ENCODE measurements at regions not wholly inside any gene's neighbourhood (a gene's known extent, or its start where the extent isn't known, plus 50 kb on each side); places are given as distances from the start of the nearest gene placed in this dataset.

DNA sequence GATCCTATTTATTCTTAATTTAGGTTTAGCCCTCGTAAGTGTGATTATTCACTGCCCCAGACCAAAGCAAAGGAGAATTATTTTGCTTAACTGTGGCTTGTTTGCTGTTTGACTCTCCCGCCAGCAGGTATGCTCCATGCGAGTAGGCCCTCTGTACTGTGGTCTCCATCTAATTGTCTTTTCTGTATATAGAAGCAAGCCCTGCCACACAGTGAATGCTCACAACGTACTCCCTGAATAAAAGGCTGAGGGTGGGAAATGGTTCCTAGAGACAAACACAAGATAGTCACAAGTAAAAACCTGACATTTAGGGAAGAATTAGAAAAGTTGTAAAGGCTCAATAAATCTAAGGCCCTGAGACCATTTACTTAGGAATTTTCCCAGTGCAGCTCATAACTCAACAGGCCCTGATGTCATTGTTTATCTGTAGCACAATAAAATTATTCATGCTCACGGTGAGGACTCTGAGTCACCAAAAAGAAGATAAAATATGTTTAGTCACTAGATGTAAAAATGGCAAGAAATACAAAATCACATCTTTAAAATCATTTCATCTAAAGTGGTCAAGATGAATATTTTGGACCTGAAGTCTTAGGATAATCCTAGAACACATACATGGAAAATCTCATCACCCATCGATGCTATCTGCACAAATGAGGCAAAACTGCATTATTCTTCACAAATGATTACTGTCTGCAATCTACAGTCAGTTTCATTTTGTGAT is 473.2 kb downstream of the ENC1 start:
- POLR2A ChIA-PET: no interaction called here
- DNase-seq (ENCODE audit: extremely low spot score): no peak
- TF ChIP-seq, protein P1, sequence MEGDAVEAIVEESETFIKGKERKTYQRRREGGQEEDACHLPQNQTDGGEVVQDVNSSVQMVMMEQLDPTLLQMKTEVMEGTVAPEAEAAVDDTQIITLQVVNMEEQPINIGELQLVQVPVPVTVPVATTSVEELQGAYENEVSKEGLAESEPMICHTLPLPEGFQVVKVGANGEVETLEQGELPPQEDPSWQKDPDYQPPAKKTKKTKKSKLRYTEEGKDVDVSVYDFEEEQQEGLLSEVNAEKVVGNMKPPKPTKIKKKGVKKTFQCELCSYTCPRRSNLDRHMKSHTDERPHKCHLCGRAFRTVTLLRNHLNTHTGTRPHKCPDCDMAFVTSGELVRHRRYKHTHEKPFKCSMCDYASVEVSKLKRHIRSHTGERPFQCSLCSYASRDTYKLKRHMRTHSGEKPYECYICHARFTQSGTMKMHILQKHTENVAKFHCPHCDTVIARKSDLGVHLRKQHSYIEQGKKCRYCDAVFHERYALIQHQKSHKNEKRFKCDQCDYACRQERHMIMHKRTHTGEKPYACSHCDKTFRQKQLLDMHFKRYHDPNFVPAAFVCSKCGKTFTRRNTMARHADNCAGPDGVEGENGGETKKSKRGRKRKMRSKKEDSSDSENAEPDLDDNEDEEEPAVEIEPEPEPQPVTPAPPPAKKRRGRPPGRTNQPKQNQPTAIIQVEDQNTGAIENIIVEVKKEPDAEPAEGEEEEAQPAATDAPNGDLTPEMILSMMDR (IDR thresholded peaks at IDR 0.05; ENCODE audit: control extremely low read depth, extremely low read depth, low read depth, missing control alignments): no peak
- CTCF ChIA-PET: interaction anchor here (1.5 kb wide), 1 partner anchor 37 kb away, joined by 4 read pairs; no protein-coding TSS in a partner anchor

DNA sequence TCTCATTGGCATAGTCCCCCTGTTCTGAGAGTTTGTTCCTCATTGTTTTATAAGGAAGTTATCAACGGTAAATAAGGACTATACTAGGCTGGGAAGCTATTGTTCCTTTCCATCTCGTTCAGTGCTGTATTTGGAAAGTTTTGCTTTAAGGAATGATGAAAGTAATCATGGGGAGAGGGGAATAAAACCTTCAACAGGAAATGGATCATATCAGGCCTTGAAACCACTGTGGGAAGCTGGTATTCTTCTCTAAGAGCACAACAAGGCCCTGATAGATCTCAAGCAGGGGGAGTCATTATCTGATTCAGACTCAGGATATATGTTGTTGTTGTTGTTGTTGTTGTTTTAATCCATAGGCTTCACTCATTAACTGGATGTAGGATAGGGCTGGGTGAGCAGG is 474.5 kb downstream of the ENC1 start:
- ChIA-PET CTCF (interaction anchor here (1.0 to 1.5 kb wide), 2 partner anchors 8 to 38 kb away, joined by 3 to 4 read pairs; no protein-coding TSS in a partner anchor), POLR2A (no interaction called here)
- TF ChIP-seq, protein P1 (IDR thresholded peaks at IDR 0.05; ENCODE audit: control extremely low read depth, extremely low read depth, low read depth, missing control alignments): no peak
- DNase-seq (ENCODE audit: extremely low spot score): no peak

DNA sequence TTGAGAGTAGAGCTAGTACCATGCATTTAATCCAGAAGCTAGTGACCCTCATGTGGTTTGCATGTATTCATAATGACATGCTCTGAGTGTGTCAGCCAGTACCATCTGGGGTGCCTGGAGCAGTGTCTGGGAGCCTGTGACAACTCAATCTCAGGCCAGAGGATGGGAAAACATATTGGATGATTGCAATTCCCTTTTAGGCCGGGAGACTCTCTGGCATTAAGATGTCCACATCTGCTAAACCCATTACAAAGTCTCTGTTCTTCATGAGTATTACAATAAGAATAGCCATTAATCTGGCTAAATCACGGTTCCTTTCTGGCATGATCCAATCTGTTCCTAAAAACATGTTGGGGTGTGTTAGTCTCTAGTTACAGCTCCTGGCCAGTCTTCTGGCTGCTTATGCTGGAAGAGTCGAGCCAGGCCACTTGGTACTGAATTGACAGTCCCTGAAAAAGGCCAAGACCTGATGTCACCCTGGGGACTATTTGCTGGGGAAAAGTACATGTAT is 475.7 kb downstream of the ENC1 start:
- TF ChIP-seq, protein P1 (IDR thresholded peaks at IDR 0.05; ENCODE audit: control extremely low read depth, extremely low read depth, low read depth, missing control alignments): no peak
- ChIA-PET POLR2A (no interaction called here), CTCF (no interaction called here)
- no peak for DNase-seq (ENCODE audit: extremely low spot score)

DNA sequence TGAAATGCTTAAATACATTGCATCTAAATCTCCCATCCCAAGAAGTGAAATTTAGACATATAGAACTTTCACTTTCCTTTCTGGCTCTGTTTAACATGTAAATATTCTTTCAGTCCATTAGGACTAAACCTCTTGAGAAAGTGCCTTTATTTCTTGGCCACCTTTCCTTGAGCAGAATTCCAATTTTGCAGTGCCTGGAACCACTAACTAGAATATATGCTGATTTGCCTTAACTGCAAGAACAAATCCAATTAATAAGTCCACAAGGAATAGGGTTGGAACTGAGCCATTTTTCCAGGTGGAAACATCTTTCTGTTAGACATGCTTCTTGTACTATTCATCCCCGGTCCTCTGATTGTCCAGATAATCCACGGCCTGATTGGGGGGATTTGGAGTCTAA is 478.0 kb downstream of the ENC1 start:
- TF ChIP-seq, protein P1 (IDR thresholded peaks at IDR 0.05; ENCODE audit: control extremely low read depth, extremely low read depth, low read depth, missing control alignments): no peak
- POLR2A ChIA-PET: no interaction called here
- CTCF ChIA-PET: interaction anchor here (1.8 kb wide), 1 partner anchor 12 kb away, joined by 7 read pairs; no protein-coding TSS in a partner anchor

DNA sequence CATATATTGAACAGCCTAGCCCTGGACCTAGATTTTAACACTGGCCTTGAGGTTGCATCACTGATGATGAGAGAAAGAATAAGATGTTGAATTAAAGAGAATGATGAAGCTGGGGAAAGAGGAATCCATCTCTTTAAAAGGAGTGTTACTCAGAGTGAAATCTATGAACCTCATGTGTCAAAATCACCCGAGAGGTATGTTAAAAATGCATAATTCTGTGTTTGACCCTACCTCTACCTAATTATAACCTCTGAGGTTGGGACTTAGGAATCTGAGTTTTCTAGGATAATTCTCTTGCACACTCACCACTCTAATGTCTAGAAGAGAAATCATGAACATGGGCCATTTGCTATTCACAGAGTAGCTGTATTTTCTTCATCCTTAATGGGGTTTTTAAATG is 479.4 kb downstream of the ENC1 start:
- ChIA-PET CTCF (interaction anchor here (1.4 to 1.8 kb wide), 2 partner anchors 10 to 11 kb away, joined by 4 to 7 read pairs; no protein-coding TSS in a partner anchor), POLR2A (no interaction called here)
- DNase-seq (ENCODE audit: extremely low spot score): no peak
- TF ChIP-seq, protein P1 (IDR thresholded peaks at IDR 0.05; ENCODE audit: control extremely low read depth, extremely low read depth, low read depth, missing control alignments): no peak

More for the DNA sequence above, 478.0 kb downstream of the ENC1 start:
- DNase-seq (ENCODE audit: extremely low spot score): no peak

DNA sequence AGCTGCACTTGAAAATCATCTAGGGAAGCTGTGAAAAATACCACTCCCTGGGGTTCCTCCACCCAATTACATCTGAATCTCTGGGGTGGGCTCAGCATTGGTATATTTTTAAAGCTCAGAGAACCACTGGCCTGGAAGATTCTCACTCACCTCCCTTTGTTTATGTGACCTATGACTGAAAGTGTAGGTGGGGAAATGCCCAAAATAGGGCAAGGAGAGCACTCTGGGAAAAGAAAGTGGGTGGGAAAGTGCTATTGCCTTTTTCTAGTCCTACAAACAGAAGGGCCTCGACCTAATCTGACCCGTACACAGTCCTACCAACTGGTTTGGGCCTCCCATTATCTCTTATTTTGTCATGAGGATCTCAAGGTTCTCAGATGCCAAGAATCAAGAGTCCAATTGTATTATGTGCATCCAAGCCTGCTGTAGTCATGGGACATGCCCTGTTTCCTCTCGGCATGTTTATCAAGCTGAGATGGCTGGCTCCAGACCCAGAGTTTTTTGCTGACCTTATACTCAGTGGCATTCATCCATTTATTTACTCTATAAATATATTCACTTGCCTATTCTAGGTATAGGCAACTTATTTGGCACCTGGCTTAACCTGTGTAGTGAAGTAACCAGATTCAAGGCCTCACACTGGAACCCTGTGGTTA is 483.7 kb downstream of the ENC1 start:
- no peak for DNase-seq (ENCODE audit: extremely low spot score)
- ChIA-PET POLR2A (no interaction called here), CTCF (no interaction called here)
- TF ChIP-seq, protein P1 (IDR thresholded peaks at IDR 0.05; ENCODE audit: control extremely low read depth, extremely low read depth, low read depth, missing control alignments): no peak

All from GM10248 (cell line).